ENCODE measurements at regions not wholly inside any gene's neighbourhood (a gene's known extent, or its start where the extent isn't known, plus 50 kb on each side); places are given as distances from the start of the nearest gene placed in this dataset.

- no peak for TF ChIP-seq MBD1 (CRISPR knock-in tag; IDR thresholded peaks at IDR 0.05)
- no peak for TF ChIP-seq POLR2B (IDR thresholded peaks at IDR 0.05; ENCODE audit: low read depth, partially characterized antibody)
- no peak for TF ChIP-seq NR2F6 (CRISPR knock-in tag; IDR thresholded peaks at IDR 0.05)
- no peak for TF ChIP-seq MNT (conservative IDR thresholded peaks at IDR 0.05)
- no peak for TF ChIP-seq FOXM1 (IDR thresholded peaks at IDR 0.05; ENCODE audit: low read depth)
- no peak for TF ChIP-seq FOXM1 (CRISPR knock-in tag; IDR thresholded peaks at IDR 0.05; ENCODE audit: low read depth)
- no peak for TF ChIP-seq KLF16 (IDR thresholded peaks at IDR 0.05)
- no peak for TF ChIP-seq CBFB (CRISPR knock-in tag; IDR thresholded peaks at IDR 0.05)
- no peak for TF ChIP-seq PML (IDR thresholded peaks at IDR 0.05; ENCODE audit: low read length)
Measured at GRCh38 chr12:61902403-61902802, 357.8 kb upstream of the USP15 start (continued).

GRCh38 chr12:61911113-61911512 lies 349.1 kb upstream of the USP15 start:
- 0% methylated on average over 2 of the region's 2 CpGs for WGBS (ENCODE audit: insufficient coverage, low coverage, missing lambda C conversion rate)
- no peaks in the 10 kb centered on the region for H3K4me1 ChIP-seq (replicated peaks in 1 of 2; ENCODE audit: control insufficient read depth in 2 of 2, insufficient read depth in 2 of 2, low read length in 2 of 2)
- H3K4me3 ChIP-seq = no peak overlapping the region
- H3K79me2 ChIP-seq (ENCODE audit: control insufficient read depth, insufficient read depth, low read length) = no peaks in the 10 kb centered on the region
- intact Hi-C loops (cut with micrococcal nuclease) = no loop called here
- H3K4me2 ChIP-seq (ENCODE audit: insufficient read depth, low read length) = no peak overlapping the region
- FAIRE-seq = no peak
- H3K9me3 ChIP-seq (replicated peaks; ENCODE audit: control insufficient read depth, insufficient read depth, low read depth, low read length) = no peaks in the 10 kb centered on the region
- no peak overlapping the region for H3K9ac ChIP-seq (ENCODE audit: insufficient read depth in 1 of 2, low read depth in 2 of 2, low read length in 2 of 2)
- DNase-seq (ENCODE audit: extremely low read depth in 1 of 4, low spot score in 3 of 4) = no peak
- ATAC-seq = no peak
- ChIA-PET CTCF (ENCODE audit: low intra/inter-chr PET ratio) (no interaction called here), POLR2A (no interaction called here)
- H2AFZ ChIP-seq (ENCODE audit: low read depth, low read length) = no peak overlapping the region
- in situ Hi-C loops (cut with MboI) = no loop called here
- H3K9me1 ChIP-seq (ENCODE audit: control insufficient read depth, insufficient read depth, low read length) = no peaks in the 10 kb centered on the region
- no TSS peak for BruUV-seq (replicated peaks)
- no peak overlapping the region for H3K27ac ChIP-seq (ENCODE audit: extremely low read depth, low read depth, low read length)
- H3K36me3 ChIP-seq (ENCODE audit: control insufficient read depth, insufficient read depth, low read length) = no peaks in the 10 kb centered on the region
- no peaks in the 10 kb centered on the region for H3K27me3 ChIP-seq (ENCODE audit: control insufficient read depth in 2 of 2, insufficient read depth in 2 of 2, low read length in 2 of 2)
- H4K20me1 ChIP-seq (replicated peaks; ENCODE audit: control insufficient read depth, insufficient read depth, low read length) = no peaks in the 10 kb centered on the region
- TF ChIP-seq MCM3 (IDR thresholded peaks at IDR 0.05) = no peak
- no peak for TF ChIP-seq ZBTB5 (IDR thresholded peaks at IDR 0.05)
- TF ChIP-seq ZNF668 (CRISPR knock-in tag; IDR thresholded peaks at IDR 0.05) = no peak
- no peak for TF ChIP-seq TAF15 (IDR thresholded peaks at IDR 0.05; ENCODE audit: low read depth, low read length)
- no peak for TF ChIP-seq SRSF3 (IDR thresholded peaks at IDR 0.05; ENCODE audit: insufficient read depth, low read length)
- TF ChIP-seq ELK3 (CRISPR knock-in tag; IDR thresholded peaks at IDR 0.05) = no peak
- TF ChIP-seq BCL6 (CRISPR knock-in tag; IDR thresholded peaks at IDR 0.05) = no peak

Measured in K562 (cell line).